OCI-LY3 (cell line): ENCODE measurements at regions not wholly inside any gene's neighbourhood (a gene's known extent, or its start where the extent isn't known, plus 50 kb on each side); places are given as distances from the start of the nearest gene placed in this dataset.

Source experiments
- EZH2phosphoT487 ChIP-seq: fragments of 200-600 bp; shearing (Covaris generic); IDR thresholded peaks from 2 replicates; pipeline ENCODE4 v1.6.1; 2018; ENCODE audit warnings: antibody characterized with exemption, mixed run types, low read depth
- TF ChIP-seq, protein P1 (sequence below): fragments of 200-600, 300-600 bp; sonication (generic); IDR thresholded peaks from 2 replicates; pipeline ENCODE4 v1.5.1; 2014; ENCODE audit warnings: antibody characterized with exemption, low read length, low read depth

DNA sequence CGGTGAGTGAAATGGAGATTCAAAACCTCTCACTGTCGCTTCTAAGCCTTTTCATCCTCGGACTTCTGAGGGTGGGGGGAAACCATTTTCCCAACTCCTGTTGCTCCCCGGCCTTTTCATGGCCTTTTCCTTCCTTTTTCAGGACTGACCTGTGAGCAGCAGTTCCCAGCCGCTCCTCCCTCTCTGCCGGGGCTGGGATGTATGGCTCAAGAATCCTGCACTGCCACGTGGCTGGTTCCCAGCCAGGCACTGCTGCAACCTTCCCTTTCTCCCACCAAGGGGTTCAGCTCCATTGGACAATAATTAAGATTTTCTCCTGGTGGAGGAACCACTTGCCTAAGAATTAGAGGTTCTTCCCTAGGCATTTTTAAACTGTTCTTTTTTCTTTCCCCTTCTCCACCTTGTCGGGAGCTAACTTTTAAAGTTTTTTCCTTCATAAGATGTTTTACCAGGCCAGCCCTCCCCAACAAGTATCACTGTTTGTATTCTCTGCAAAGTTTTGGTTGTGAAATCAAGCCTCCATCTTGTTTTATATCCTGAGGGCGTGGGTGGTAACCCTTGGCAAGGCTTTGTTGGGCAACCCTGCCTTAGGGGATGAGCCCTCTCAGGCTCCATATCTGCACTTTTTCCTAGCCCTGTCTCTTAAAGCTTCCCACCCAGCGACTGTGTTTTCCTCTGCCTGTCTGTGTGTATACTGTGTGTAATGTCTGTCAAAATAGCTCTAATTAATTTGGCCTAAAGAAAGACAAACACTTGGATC, 1166.6 kb upstream of the ADGRL2 start:
- TF ChIP-seq, protein P1, sequence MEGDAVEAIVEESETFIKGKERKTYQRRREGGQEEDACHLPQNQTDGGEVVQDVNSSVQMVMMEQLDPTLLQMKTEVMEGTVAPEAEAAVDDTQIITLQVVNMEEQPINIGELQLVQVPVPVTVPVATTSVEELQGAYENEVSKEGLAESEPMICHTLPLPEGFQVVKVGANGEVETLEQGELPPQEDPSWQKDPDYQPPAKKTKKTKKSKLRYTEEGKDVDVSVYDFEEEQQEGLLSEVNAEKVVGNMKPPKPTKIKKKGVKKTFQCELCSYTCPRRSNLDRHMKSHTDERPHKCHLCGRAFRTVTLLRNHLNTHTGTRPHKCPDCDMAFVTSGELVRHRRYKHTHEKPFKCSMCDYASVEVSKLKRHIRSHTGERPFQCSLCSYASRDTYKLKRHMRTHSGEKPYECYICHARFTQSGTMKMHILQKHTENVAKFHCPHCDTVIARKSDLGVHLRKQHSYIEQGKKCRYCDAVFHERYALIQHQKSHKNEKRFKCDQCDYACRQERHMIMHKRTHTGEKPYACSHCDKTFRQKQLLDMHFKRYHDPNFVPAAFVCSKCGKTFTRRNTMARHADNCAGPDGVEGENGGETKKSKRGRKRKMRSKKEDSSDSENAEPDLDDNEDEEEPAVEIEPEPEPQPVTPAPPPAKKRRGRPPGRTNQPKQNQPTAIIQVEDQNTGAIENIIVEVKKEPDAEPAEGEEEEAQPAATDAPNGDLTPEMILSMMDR: no peak
- no peak for TF ChIP-seq EZH2phosphoT487
